ENCODE measurements at regions not wholly inside any gene's neighbourhood (a gene's known extent, or its start where the extent isn't known, plus 50 kb on each side); places are given as distances from the start of the nearest gene placed in this dataset.
"Not testable (repeated sequence)": the region's sequence is repeated elsewhere in the genome, so short reads cannot be mapped to it uniquely, and the experiment has no call there.

GRCh38 chr10:87416892-87417291 is 59.3 kb downstream of the NUTM2D start:
- H3K27ac Mint-ChIP-seq; H3K9me3 Mint-ChIP-seq; H3K4me3 Mint-ChIP-seq; H3K4me1 Mint-ChIP-seq; H3K36me3 Mint-ChIP-seq; DNase-seq (ENCODE audit: low spot score in 2 of 2): not testable (repeated sequence)
- ATAC-seq: peak; percentile 50

DNA sequence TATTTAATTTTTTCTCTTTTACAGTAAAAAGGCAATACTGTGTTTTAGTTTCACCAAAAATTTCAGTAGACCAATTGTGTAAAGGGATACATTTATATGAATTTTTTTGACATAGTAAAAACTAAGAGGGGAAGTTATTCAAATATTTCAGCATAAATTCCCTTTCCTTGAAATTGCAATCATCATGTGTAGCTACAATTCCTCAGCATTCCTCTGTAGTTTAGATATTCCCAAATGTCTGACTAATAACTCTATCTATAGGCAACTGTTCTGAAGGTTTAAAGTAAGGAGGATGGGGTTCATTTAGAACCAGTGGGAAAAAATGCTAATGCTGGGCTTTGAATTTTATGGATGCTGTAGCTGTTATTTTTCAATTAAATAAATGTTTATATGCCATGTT is 65.1 kb downstream of the NUTM2D start:
- not testable (repeated sequence) for ATAC-seq; H3K9me3 Mint-ChIP-seq; H3K4me1 Mint-ChIP-seq; H3K36me3 Mint-ChIP-seq; DNase-seq (ENCODE audit: low spot score in 2 of 2); H3K27ac Mint-ChIP-seq; H3K4me3 Mint-ChIP-seq

GRCh38 chr10:87424697-87425373 is 67.3 kb downstream of the NUTM2D start:
- H3K9me3 Mint-ChIP-seq; ATAC-seq; H3K4me3 Mint-ChIP-seq; H3K4me1 Mint-ChIP-seq; DNase-seq (ENCODE audit: low spot score in 2 of 2); H3K27ac Mint-ChIP-seq; H3K36me3 Mint-ChIP-seq: not testable (repeated sequence)

DNA sequence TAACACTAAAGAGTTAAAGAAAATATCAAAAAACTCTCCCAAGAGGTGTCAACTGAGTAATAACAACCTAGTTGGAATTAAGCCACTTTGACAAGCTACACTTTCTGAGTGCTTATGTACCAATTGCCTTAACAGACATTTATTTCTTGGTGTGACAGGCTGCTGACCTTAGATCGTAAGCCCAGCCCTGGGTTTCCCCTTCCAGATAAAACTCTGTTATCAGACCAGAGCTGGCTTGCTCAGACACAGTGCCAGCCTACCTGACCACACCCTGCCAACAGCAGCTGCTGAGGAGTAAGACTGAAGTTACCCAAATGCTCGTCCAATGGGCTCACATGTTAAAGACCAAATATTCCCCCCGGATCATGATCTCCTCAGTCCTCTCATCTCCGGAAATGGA is 70.9 kb upstream of the MINPP1 start:
- not testable (repeated sequence) for H3K36me3 Mint-ChIP-seq; H3K4me3 Mint-ChIP-seq; ATAC-seq; H3K27ac Mint-ChIP-seq; DNase-seq (ENCODE audit: low spot score in 2 of 2); H3K4me1 Mint-ChIP-seq; H3K9me3 Mint-ChIP-seq

GRCh38 chr10:87435295-87435826 is 69.3 kb upstream of the MINPP1 start:
- DNase-seq (ENCODE audit: low spot score in 2 of 2); ATAC-seq; H3K9me3 Mint-ChIP-seq; H3K36me3 Mint-ChIP-seq; H3K4me3 Mint-ChIP-seq; H3K27ac Mint-ChIP-seq; H3K4me1 Mint-ChIP-seq: not testable (repeated sequence)

- peak; percentile 94 for ATAC-seq
- H3K4me3 Mint-ChIP-seq; H3K27ac Mint-ChIP-seq; H3K4me1 Mint-ChIP-seq; H3K9me3 Mint-ChIP-seq; DNase-seq (ENCODE audit: low spot score in 2 of 2); H3K36me3 Mint-ChIP-seq: not testable (repeated sequence)
Observed at GRCh38 chr10:87436104-87436503, 68.6 kb upstream of the MINPP1 start.

DNA sequence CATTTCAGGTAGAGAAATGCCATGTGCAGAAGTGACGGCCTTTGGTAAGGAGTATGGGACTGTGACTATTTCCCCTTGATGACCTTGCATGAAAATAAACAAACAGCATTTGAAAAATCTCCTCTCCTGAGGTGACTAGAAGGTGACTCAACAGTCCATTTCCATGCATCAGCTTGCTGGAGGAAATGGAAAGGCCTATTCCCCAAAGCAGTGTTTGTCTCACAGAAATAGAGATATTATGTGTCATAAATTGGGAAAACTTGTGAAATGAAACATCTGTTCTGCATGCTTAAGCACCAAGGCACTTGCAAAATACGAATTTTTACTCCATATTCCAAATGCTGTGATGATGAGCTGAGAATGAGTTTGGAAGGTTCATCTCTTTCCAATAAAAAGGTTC is 67.2 kb upstream of the MINPP1 start:
- not testable (repeated sequence) for H3K4me1 Mint-ChIP-seq; H3K27ac Mint-ChIP-seq; DNase-seq (ENCODE audit: low spot score in 2 of 2); H3K4me3 Mint-ChIP-seq; ATAC-seq; H3K36me3 Mint-ChIP-seq; H3K9me3 Mint-ChIP-seq

Measured in stimulated activated effector memory CD8-positive, alpha-beta T cell treated with anti-CD3 and anti-CD28 coated beads, Interleukin-12 subunit alpha, Interleukin-12 subunit beta, amount 100 ng/mL, for 72 hours (primary cell).